ENCODE measurements at regions not wholly inside any gene's neighbourhood (a gene's known extent, or its start where the extent isn't known, plus 50 kb on each side); places are given as distances from the start of the nearest gene placed in this dataset.

DNA sequence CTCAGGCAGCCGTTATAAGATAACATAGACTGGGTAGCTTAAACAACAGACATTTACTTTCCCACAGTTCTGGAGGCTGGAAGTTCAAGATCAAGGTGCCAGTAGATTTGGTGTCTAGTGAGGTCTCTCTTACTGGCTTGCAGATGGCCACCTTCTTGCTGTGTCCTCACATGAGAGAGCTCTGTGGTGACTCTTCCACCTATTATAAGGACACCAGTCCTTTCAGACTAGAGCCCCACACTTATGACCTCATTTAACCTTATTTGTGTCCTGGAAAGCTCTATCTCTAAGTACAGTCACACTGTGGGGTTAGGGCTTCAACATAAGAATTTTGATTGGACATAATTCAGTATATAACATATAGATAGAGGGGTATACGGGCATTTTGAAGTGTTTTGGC is 245.0 kb downstream of the UTRN start:
- no peak for TF ChIP-seq CREB1 (IDR thresholded peaks at IDR 0.05)
- no peak for TF ChIP-seq POLR2AphosphoS5 (IDR thresholded peaks at IDR 0.05; ENCODE audit: low read depth, low read length)
- TF ChIP-seq TAF1 (IDR thresholded peaks at IDR 0.05; ENCODE audit: low read depth, low read length): no peak
- no peak for TF ChIP-seq POLR2A (IDR thresholded peaks at IDR 0.05; ENCODE audit: control extremely low read depth in 1 of 2, low read depth in 2 of 2, low read length in 2 of 2)

Measured in H1 (cell line).